Keratinocyte (primary cell): ENCODE measurements at regions not wholly inside any gene's neighbourhood (a gene's known extent, or its start where the extent isn't known, plus 50 kb on each side); places are given as distances from the start of the nearest gene placed in this dataset.

Experiments used
- DNase-seq: peaks from one replicate; pipeline ENCODE4 v3.0.0-alpha.2; 2011; ENCODE audit warnings: low read depth, missing footprints, low spot score
- FAIRE-seq: peaks from 2 replicates; lab custom pipeline; 2011; peaks lifted over from hg19 to GRCh38; lab: Jason Lieb, UNC
- H2AFZ ChIP-seq: 2 replicates; pipeline ENCODE4 v1.6.0; 2012; ENCODE audit warnings: low read length, control low read depth, inconsistent platforms; ENCODE audit not compliant: control insufficient read depth
- H3K27ac ChIP-seq: 2 replicates; pipeline ENCODE4 v1.5.1; 2011; ENCODE audit warnings: low read length; ENCODE audit not compliant: control insufficient read depth, insufficient read depth
- H3K27me3 ChIP-seq: 3 replicates; pipeline ENCODE4 v1.6.0; 2011; ENCODE audit warnings: low read length; ENCODE audit not compliant: control insufficient read depth, insufficient read depth; ENCODE audit errors: extremely low read depth
- H3K36me3 ChIP-seq, 2 experiments: 2 replicates in 1 of 2; 3 replicates in 1 of 2; pipeline ENCODE4 v1.5.1; 2011; ENCODE audit warnings: low read length in 2 of 2, mild to moderate bottlenecking in 1 of 2; ENCODE audit not compliant: control insufficient read depth in 2 of 2, insufficient read depth in 2 of 2; ENCODE audit errors: extremely low read depth in 1 of 2
- H3K4me1 ChIP-seq: 3 replicates; pipeline ENCODE4 v1.5.1; 2011; ENCODE audit warnings: low read length; ENCODE audit not compliant: control insufficient read depth, insufficient read depth; ENCODE audit errors: extremely low read depth
- H3K4me2 ChIP-seq: 3 replicates; pipeline ENCODE4 v1.6.0; 2011; ENCODE audit warnings: low read depth, low read length; ENCODE audit not compliant: control insufficient read depth, insufficient read depth; ENCODE audit errors: extremely low read depth
- H3K4me3 ChIP-seq, 3 experiments: fragments of 200-600 bp in 1 of 3; sonication (generic) in 1 of 3; 2 replicates in 2 of 3; 3 replicates in 1 of 3; pipeline ENCODE4 v1.5.1; 2011 to 2016; ENCODE audit warnings: low read length in 3 of 3, mild to moderate bottlenecking in 3 of 3, control low read depth in 2 of 3, inconsistent platforms in 1 of 3, low read depth in 1 of 3, mixed read lengths in 1 of 3, mixed run types in 1 of 3, moderate library complexity in 1 of 3; ENCODE audit not compliant: control insufficient read depth in 2 of 3, insufficient read depth in 2 of 3; ENCODE audit errors: extremely low read depth in 1 of 3
- H3K79me2 ChIP-seq: 2 replicates; pipeline ENCODE4 v1.6.0; 2012; ENCODE audit warnings: low read length; ENCODE audit not compliant: control insufficient read depth, insufficient read depth
- H3K9ac ChIP-seq: 3 replicates; pipeline ENCODE4 v1.6.0; 2011; ENCODE audit warnings: low read length; ENCODE audit not compliant: control insufficient read depth, insufficient read depth; ENCODE audit errors: extremely low read depth
- H3K9me1 ChIP-seq: 3 replicates; pipeline ENCODE4 v1.6.0; 2011; ENCODE audit warnings: low read length; ENCODE audit not compliant: control insufficient read depth, insufficient read depth; ENCODE audit errors: extremely low read depth
- H3K9me3 ChIP-seq: 2 replicates; pipeline ENCODE4 v1.5.1; 2012; ENCODE audit warnings: low read depth, low read length; ENCODE audit not compliant: control insufficient read depth
- H4K20me1 ChIP-seq: 3 replicates; pipeline ENCODE4 v1.6.0; 2011; ENCODE audit warnings: low read length; ENCODE audit not compliant: control insufficient read depth, insufficient read depth; ENCODE audit errors: extremely low read depth
- EZH2 ChIP-seq: IDR thresholded peaks from one replicate; pipeline ENCODE4 v1.6.1; 2012; ENCODE audit warnings: inconsistent platforms, mild to moderate bottlenecking, low read length, moderate library complexity
- dilution Hi-C: fragments of 300-500 bp; cut with MboI; formaldehyde crosslinking; loops from one replicate; pipeline ENCODE4 v1.7.0; 2020; ENCODE audit warnings: low sequenced_read_pairs; ENCODE audit not compliant: extremely low pct_ligation_motif_present
- TF ChIP-seq, protein P1 (sequence below), 3 experiments: IDR thresholded peaks in 1 of 3; conservative IDR thresholded peaks in 1 of 3; optimal IDR thresholded peaks in 1 of 3; 2 replicates in 2 of 3; 3 replicates in 1 of 3; pipeline versions ENCODE3 to v1.5.1; 2011; ENCODE audit warnings: low read length in 3 of 3, mild to moderate bottlenecking in 3 of 3, moderate library complexity in 2 of 3, control low read depth in 1 of 3, inconsistent platforms in 1 of 3; ENCODE audit not compliant: insufficient read depth in 2 of 3; ENCODE audit errors: extremely low read depth in 1 of 3

DNA sequence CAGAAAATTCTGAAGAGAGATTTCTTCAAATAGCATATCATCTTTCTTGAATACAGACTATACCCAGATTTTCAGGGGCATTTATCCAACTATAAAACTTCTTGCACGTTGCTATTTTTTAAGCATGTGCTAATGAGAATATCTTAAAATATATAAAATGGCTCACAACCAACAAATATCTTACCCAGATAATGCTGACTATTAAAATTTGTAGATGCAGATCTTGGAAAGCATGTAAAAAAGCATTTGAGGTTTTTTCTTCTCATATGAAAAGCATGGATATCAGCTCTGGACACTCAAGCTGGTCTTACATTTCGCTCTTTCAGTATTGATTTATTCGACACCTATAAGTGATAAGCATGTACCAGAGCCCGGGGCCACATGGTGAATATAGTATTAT lies 1187.7 kb upstream of the ADGRL4 start:
- Histone ChIP-seq H3K9ac (no peak overlapping the region), H3K27ac (no peak overlapping the region), H3K79me2 (no peaks in the 10 kb centered on the region), H2AFZ (no peak overlapping the region), H3K4me1 (no peaks in the 10 kb centered on the region), H3K9me1 (no peaks in the 10 kb centered on the region), H3K4me2 (no peak overlapping the region), H3K4me3 (no peak overlapping the region), H3K36me3 (no peaks in the 10 kb centered on the region), H3K9me3 (no peaks in the 10 kb centered on the region), H4K20me1 (no peaks in the 10 kb centered on the region), H3K27me3 (no peaks in the 10 kb centered on the region)
- dilution Hi-C loops: no loop called here
- FAIRE-seq: no peak
- DNase-seq: no peak
- TF ChIP-seq, protein P1, sequence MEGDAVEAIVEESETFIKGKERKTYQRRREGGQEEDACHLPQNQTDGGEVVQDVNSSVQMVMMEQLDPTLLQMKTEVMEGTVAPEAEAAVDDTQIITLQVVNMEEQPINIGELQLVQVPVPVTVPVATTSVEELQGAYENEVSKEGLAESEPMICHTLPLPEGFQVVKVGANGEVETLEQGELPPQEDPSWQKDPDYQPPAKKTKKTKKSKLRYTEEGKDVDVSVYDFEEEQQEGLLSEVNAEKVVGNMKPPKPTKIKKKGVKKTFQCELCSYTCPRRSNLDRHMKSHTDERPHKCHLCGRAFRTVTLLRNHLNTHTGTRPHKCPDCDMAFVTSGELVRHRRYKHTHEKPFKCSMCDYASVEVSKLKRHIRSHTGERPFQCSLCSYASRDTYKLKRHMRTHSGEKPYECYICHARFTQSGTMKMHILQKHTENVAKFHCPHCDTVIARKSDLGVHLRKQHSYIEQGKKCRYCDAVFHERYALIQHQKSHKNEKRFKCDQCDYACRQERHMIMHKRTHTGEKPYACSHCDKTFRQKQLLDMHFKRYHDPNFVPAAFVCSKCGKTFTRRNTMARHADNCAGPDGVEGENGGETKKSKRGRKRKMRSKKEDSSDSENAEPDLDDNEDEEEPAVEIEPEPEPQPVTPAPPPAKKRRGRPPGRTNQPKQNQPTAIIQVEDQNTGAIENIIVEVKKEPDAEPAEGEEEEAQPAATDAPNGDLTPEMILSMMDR (optimal IDR thresholded peaks at IDR 0.05 in 1 of 3, IDR thresholded peaks at IDR 0.05 in 1 of 3, conservative IDR thresholded peaks at IDR 0.05 in 1 of 3; ENCODE audit: extremely low read depth in 1 of 3, insufficient read depth in 2 of 3, low read length in 3 of 3): no peak
- TF ChIP-seq EZH2: no peak

- TF ChIP-seq, protein P1 (optimal IDR thresholded peaks at IDR 0.05 in 1 of 3, IDR thresholded peaks at IDR 0.05 in 1 of 3, conservative IDR thresholded peaks at IDR 0.05 in 1 of 3; ENCODE audit: extremely low read depth in 1 of 3, insufficient read depth in 2 of 3, low read length in 3 of 3): no peak
- TF ChIP-seq EZH2: no peak
- FAIRE-seq (no peak), DNase-seq (no peak)
- no peak overlapping the region for H3K9ac ChIP-seq
- H3K27me3 ChIP-seq: no peaks in the 10 kb centered on the region
- no peak overlapping the region for H2AFZ ChIP-seq
- H3K9me1 ChIP-seq: no peaks in the 10 kb centered on the region
- no peaks in the 10 kb centered on the region for H4K20me1 ChIP-seq
- dilution Hi-C loops: no loop called here
- no peaks in the 10 kb centered on the region for H3K36me3 ChIP-seq
- H3K4me3 ChIP-seq: no peak overlapping the region
- H3K79me2 ChIP-seq: no peaks in the 10 kb centered on the region
- no peaks in the 10 kb centered on the region for H3K9me3 ChIP-seq
- no peak overlapping the region for H3K27ac ChIP-seq
- H3K4me2 ChIP-seq: no peak overlapping the region
- H3K4me1 ChIP-seq: no peaks in the 10 kb centered on the region
These were observed 1174.9 kb upstream of the ADGRL4 start for GRCh38 chr1:80181418-80181817.
